ENCODE measurements at regions not wholly inside any gene's neighbourhood (a gene's known extent, or its start where the extent isn't known, plus 50 kb on each side); places are given as distances from the start of the nearest gene placed in this dataset.

DNA sequence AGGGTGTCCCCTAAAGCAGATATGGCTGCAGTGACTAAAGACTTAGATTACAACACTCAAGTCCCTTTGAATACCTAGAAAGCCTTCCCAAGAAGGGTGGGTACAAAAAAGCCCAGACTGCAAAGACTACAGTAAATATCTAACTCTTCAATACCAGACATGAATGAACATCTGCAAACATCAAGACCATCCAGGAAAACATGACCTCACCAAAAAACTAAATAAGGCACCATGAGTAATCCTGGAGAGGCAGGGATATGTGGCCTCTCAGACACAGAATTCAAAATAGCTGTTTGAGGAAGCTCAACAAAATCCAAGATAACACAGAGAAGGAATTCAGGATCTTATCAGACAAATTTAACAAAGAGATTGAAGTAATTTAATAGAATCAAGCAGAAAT, 138.2 kb upstream of the OTOS start:
- TF ChIP-seq CTCF (IDR thresholded peaks at IDR 0.05; ENCODE audit: low read depth, low read length): no peak

GRCh38 chr2:240280621-240281020, 140.2 kb upstream of the OTOS start:
- no peak overlapping the region for H3K27ac ChIP-seq
- H3K9me3 ChIP-seq (ENCODE audit: severe bottlenecking): peaks cover 4% of the 10 kb centered on the region
- no peaks in the 10 kb centered on the region for H3K27me3 ChIP-seq (ENCODE audit: insufficient read depth, low read depth, severe bottlenecking)
- DNase-seq: no peak
- no peaks in the 10 kb centered on the region for H3K36me3 ChIP-seq
- no peak for TF ChIP-seq CTCF (IDR thresholded peaks at IDR 0.05; ENCODE audit: low read depth, low read length)
- no peak overlapping the region for H3K4me3 ChIP-seq (ENCODE audit: low read depth, low read length)

More for the DNA sequence above, 138.2 kb upstream of the OTOS start:
- no peaks in the 10 kb centered on the region for H3K27me3 ChIP-seq (ENCODE audit: insufficient read depth, low read depth, severe bottlenecking)
- H3K36me3 ChIP-seq: no peaks in the 10 kb centered on the region
- no peak overlapping the region for H3K4me3 ChIP-seq (ENCODE audit: low read depth, low read length)
- no peak overlapping the region for H3K27ac ChIP-seq
- peaks cover 4% of the 10 kb centered on the region for H3K9me3 ChIP-seq (ENCODE audit: severe bottlenecking)
- DNase-seq: no peak

- no peaks in the 10 kb centered on the region for H3K27me3 ChIP-seq (ENCODE audit: insufficient read depth, low read depth, severe bottlenecking)
- no peaks in the 10 kb centered on the region for H3K36me3 ChIP-seq
- TF ChIP-seq CTCF (IDR thresholded peaks at IDR 0.05; ENCODE audit: low read depth, low read length): no peak
- no peak overlapping the region for H3K4me3 ChIP-seq (ENCODE audit: low read depth, low read length)
- no peak overlapping the region for H3K27ac ChIP-seq
- DNase-seq: no peak
- peaks cover 4% of the 10 kb centered on the region for H3K9me3 ChIP-seq (ENCODE audit: severe bottlenecking)
These were observed 144.2 kb upstream of the OTOS start for GRCh38 chr2:240284503-240285259.

- TF ChIP-seq CTCF (IDR thresholded peaks at IDR 0.05; ENCODE audit: low read depth, low read length): no peak
- no peak for DNase-seq
- Histone ChIP-seq H3K9me3 (ENCODE audit: severe bottlenecking) (peaks cover 4% of the 10 kb centered on the region), H3K4me3 (ENCODE audit: low read depth, low read length) (no peak overlapping the region), H3K36me3 (no peaks in the 10 kb centered on the region), H3K27ac (no peak overlapping the region), H3K27me3 (ENCODE audit: insufficient read depth, low read depth, severe bottlenecking) (no peaks in the 10 kb centered on the region)
These were observed 145.3 kb upstream of the OTOS start for GRCh38 chr2:240285725-240286124.

GRCh38 chr2:240286596-240286995, 146.1 kb upstream of the OTOS start:
- no peak for DNase-seq
- H3K27ac ChIP-seq: no peak overlapping the region
- H3K4me3 ChIP-seq (ENCODE audit: low read depth, low read length): no peak overlapping the region

More at GRCh38 chr2:240286596-240286995, 146.1 kb upstream of the OTOS start:
- no peak for TF ChIP-seq CTCF (IDR thresholded peaks at IDR 0.05; ENCODE audit: low read depth, low read length)
- H3K36me3 ChIP-seq: no peaks in the 10 kb centered on the region
- H3K27me3 ChIP-seq (ENCODE audit: insufficient read depth, low read depth, severe bottlenecking): no peaks in the 10 kb centered on the region
- peaks cover 4% of the 10 kb centered on the region for H3K9me3 ChIP-seq (ENCODE audit: severe bottlenecking)
